Activated naive CD8-positive, alpha-beta T cell treated with anti-CD3 and anti-CD28 coated beads, Interleukin-2, amount 10 ng/mL, durations not matched to agents 7 days and 5 days (primary cell): ENCODE measurements at regions not wholly inside any gene's neighbourhood (a gene's known extent, or its start where the extent isn't known, plus 50 kb on each side); places are given as distances from the start of the nearest gene placed in this dataset.

ENCODE experiments used
- ATAC-seq: fragments of 150-1000 bp; cut with Tn5 transposase; one replicate; pipeline ENCODE4 v1.10.0; 2021; ENCODE audit warnings: low read depth, moderate library complexity
- POLR2A ChIA-PET: fragments of 350-600 bp; sonication (Branson Sonifier 250); formaldehyde crosslinking; loops from one replicate; lab custom pipeline; 2021; ENCODE audit warnings: antibody characterized with exemption; lab: Charles Lee
- DNase-seq: peaks from one replicate; pipeline ENCODE4 v3.0.0; 2021
- H3K27ac Mint-ChIP-seq: one replicate; pipeline ENCODE4 v1.8.0; 2022; ENCODE audit warnings: mild to moderate bottlenecking, mixed read lengths
- H3K27me3 Mint-ChIP-seq: one replicate; pipeline ENCODE4 v1.8.0; 2022; ENCODE audit warnings: mild to moderate bottlenecking, moderate library complexity, mixed read lengths
- H3K36me3 Mint-ChIP-seq: one replicate; pipeline ENCODE4 v1.8.0; 2021; ENCODE audit warnings: mild to moderate bottlenecking, mixed read lengths
- H3K4me1 Mint-ChIP-seq: one replicate; pipeline ENCODE4 v1.8.0; 2021; ENCODE audit warnings: mixed read lengths
- H3K4me3 Mint-ChIP-seq: one replicate; pipeline ENCODE4 v1.8.0; 2022; ENCODE audit warnings: mild to moderate bottlenecking, moderate library complexity, mixed read lengths
- H3K9me3 Mint-ChIP-seq: one replicate; pipeline ENCODE4 v1.8.0; 2021; ENCODE audit warnings: mixed read lengths

- DNase-seq, result no peak
- H3K36me3 Mint-ChIP-seq, result no peaks in the 10 kb centered on the region
- no peak overlapping the region for H3K4me3 Mint-ChIP-seq
- POLR2A ChIA-PET, result no interaction called here
- no peaks in the 10 kb centered on the region for H3K4me1 Mint-ChIP-seq
- no peak overlapping the region for H3K27ac Mint-ChIP-seq
- peaks cover under 1% of the 10 kb centered on the region for H3K9me3 Mint-ChIP-seq
- H3K27me3 Mint-ChIP-seq, result no peaks in the 10 kb centered on the region
- ATAC-seq, result no peak
Observed at GRCh38 chr2:4358837-4359236, 655.5 kb downstream of the DCDC2C start.

GRCh38 chr2:4368907-4369306, 665.5 kb downstream of the DCDC2C start:
- Mint-ChIP-seq H3K4me1 (no peaks in the 10 kb centered on the region), H3K27ac (no peak overlapping the region), H3K27me3 (no peaks in the 10 kb centered on the region), H3K36me3 (no peaks in the 10 kb centered on the region), H3K4me3 (no peak overlapping the region), H3K9me3 (peaks cover 11% of the 10 kb centered on the region)
- ATAC-seq (no peak), DNase-seq (no peak)
- POLR2A ChIA-PET, result no interaction called here

DNA sequence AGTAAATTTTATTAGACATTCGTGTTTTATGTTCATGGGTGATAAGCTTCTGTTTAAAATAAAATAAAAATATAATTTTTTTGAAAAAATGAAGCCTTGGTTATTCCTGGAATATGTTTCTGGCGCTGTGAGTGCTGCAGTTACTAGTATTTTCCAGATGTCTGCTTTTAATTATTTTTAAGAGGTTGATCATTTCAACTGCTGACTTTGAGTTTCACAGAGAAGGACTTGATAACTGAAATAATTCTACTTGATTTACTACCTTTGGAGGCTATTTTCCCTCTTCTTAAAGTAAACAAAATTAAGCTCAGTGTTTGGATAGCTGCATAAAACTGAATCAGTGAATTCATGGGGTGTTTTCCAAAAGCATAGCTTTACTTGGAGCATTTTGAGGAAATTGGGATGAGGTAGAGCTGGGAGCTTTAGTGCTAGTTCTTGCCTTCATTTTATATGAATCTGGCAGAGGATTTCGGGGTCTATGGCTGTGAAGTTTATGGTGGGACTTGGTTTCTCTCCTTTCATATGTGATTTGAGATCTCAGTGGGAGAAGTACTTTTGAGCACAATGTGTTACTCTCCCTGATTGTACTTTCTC, 666.5 kb downstream of the DCDC2C start:
- POLR2A ChIA-PET, result no interaction called here
- no peaks in the 10 kb centered on the region for H3K4me1 Mint-ChIP-seq
- H3K27me3 Mint-ChIP-seq, result no peaks in the 10 kb centered on the region
- H3K36me3 Mint-ChIP-seq, result no peaks in the 10 kb centered on the region
- H3K9me3 Mint-ChIP-seq, result peaks cover 13% of the 10 kb centered on the region
- no peak overlapping the region for H3K27ac Mint-ChIP-seq
- no peak for ATAC-seq
- H3K4me3 Mint-ChIP-seq, result no peak overlapping the region
- DNase-seq, result no peak

GRCh38 chr2:4370422-4371090, 667.2 kb downstream of the DCDC2C start:
- H3K4me3 Mint-ChIP-seq, result no peak overlapping the region
- POLR2A ChIA-PET, result no interaction called here
- H3K27me3 Mint-ChIP-seq, result no peaks in the 10 kb centered on the region
- H3K4me1 Mint-ChIP-seq, result no peaks in the 10 kb centered on the region
- H3K36me3 Mint-ChIP-seq, result no peaks in the 10 kb centered on the region
- ATAC-seq (no peak), DNase-seq (no peak)
- peaks cover 13% of the 10 kb centered on the region for H3K9me3 Mint-ChIP-seq
- H3K27ac Mint-ChIP-seq, result no peak overlapping the region

- Mint-ChIP-seq H3K27me3 (no peaks in the 10 kb centered on the region), H3K36me3 (no peaks in the 10 kb centered on the region), H3K27ac (no peak overlapping the region), H3K9me3 (peaks cover 2% of the 10 kb centered on the region), H3K4me1 (no peaks in the 10 kb centered on the region), H3K4me3 (no peak overlapping the region)
- POLR2A ChIA-PET, result no interaction called here
- DNase-seq, result no peak
- ATAC-seq, result no peak
Observed at GRCh38 chr2:4381049-4381448, 677.7 kb downstream of the DCDC2C start.

DNA sequence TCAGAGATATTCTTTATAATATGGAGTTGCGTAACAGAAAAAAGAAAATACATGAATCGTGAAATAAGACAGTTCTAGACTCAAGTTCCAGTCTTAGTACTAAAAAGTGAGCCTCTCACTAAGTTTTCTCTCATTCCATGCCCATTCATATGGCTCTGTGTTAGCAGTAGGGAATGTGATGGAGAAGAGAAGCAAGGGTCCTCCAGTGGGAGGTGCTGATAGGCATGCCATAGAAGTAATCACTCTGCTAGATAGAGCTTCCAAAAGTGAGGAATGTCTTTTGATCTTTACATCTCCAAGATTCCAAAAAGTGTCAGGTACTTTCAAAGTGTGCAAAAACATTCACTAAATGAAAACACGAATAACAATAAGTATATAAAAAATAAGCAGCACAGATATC, 678.4 kb downstream of the DCDC2C start:
- Mint-ChIP-seq H3K4me3 (no peak overlapping the region), H3K27me3 (no peaks in the 10 kb centered on the region), H3K27ac (no peak overlapping the region), H3K36me3 (no peaks in the 10 kb centered on the region), H3K9me3 (no peaks in the 10 kb centered on the region), H3K4me1 (no peaks in the 10 kb centered on the region)
- DNase-seq, result no peak
- POLR2A ChIA-PET, result no interaction called here
- no peak for ATAC-seq

GRCh38 chr2:4391013-4391412, 687.6 kb downstream of the DCDC2C start:
- Mint-ChIP-seq H3K27ac (no peak overlapping the region), H3K4me3 (no peak overlapping the region), H3K4me1 (no peaks in the 10 kb centered on the region), H3K36me3 (no peaks in the 10 kb centered on the region), H3K27me3 (no peaks in the 10 kb centered on the region), H3K9me3 (peaks cover 8% of the 10 kb centered on the region)
- ATAC-seq (no peak), DNase-seq (no peak)
- POLR2A ChIA-PET, result no interaction called here

GRCh38 chr2:4404363-4404762, 701.0 kb downstream of the DCDC2C start:
- POLR2A ChIA-PET, result no interaction called here
- Mint-ChIP-seq H3K4me3 (no peak overlapping the region), H3K4me1 (no peaks in the 10 kb centered on the region), H3K27ac (no peak overlapping the region), H3K36me3 (no peaks in the 10 kb centered on the region), H3K27me3 (no peaks in the 10 kb centered on the region), H3K9me3 (peaks cover 3% of the 10 kb centered on the region)
- no peak for DNase-seq
- no peak for ATAC-seq

- Mint-ChIP-seq H3K27me3 (no peaks in the 10 kb centered on the region), H3K4me1 (no peaks in the 10 kb centered on the region), H3K4me3 (no peak overlapping the region), H3K9me3 (peaks cover 12% of the 10 kb centered on the region), H3K27ac (no peak overlapping the region), H3K36me3 (no peaks in the 10 kb centered on the region)
- DNase-seq (no peak), ATAC-seq (no peak)
- POLR2A ChIA-PET, result no interaction called here
Observed at GRCh38 chr2:4408321-4408720, 704.9 kb downstream of the DCDC2C start.

DNA sequence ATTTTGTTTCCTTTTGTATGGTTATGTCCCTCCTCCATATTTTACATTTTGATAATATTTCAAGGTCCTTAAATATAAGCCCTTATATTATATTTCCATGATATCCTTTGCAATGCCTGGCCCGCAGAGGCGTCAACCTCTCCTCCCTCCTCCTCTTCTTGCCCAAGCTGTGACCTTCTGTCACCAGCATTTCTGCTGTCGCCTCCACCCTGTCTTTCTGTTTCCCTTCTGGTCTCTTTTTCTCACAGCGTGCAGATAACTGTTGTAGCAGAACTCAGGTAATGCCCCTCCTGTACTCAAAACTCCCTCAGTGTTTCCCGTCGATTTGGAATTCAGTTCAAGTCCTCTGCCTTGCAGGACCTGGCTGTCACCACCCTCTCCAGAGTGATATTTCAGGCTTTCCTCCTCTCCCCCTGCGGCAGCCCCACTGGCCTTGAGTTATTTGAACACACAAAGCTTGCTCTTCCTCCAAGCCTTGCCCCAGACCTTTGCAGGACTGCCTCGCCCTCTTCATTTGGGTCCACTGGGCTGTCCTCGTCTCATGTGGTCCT, 709.3 kb downstream of the DCDC2C start:
- Mint-ChIP-seq H3K36me3 (no peaks in the 10 kb centered on the region), H3K4me1 (no peaks in the 10 kb centered on the region), H3K27me3 (no peaks in the 10 kb centered on the region), H3K4me3 (no peak overlapping the region), H3K9me3 (peaks cover 12% of the 10 kb centered on the region), H3K27ac (no peak overlapping the region)
- POLR2A ChIA-PET, result no interaction called here
- no peak for DNase-seq
- no peak for ATAC-seq

GRCh38 chr2:4415171-4415570, 711.8 kb downstream of the DCDC2C start:
- Mint-ChIP-seq H3K27ac (no peak overlapping the region), H3K4me3 (no peak overlapping the region), H3K4me1 (no peaks in the 10 kb centered on the region), H3K9me3 (peaks cover 16% of the 10 kb centered on the region), H3K27me3 (no peaks in the 10 kb centered on the region), H3K36me3 (no peaks in the 10 kb centered on the region)
- DNase-seq, result no peak
- POLR2A ChIA-PET, result no interaction called here
- no peak for ATAC-seq

- Mint-ChIP-seq H3K36me3 (no peaks in the 10 kb centered on the region), H3K27me3 (no peaks in the 10 kb centered on the region), H3K4me1 (no peaks in the 10 kb centered on the region), H3K9me3 (peaks cover 14% of the 10 kb centered on the region), H3K4me3 (no peak overlapping the region), H3K27ac (no peak overlapping the region)
- ATAC-seq, result no peak
- POLR2A ChIA-PET, result no interaction called here
- DNase-seq, result no peak
Observed at GRCh38 chr2:4415810-4416413, 712.5 kb downstream of the DCDC2C start.

DNA sequence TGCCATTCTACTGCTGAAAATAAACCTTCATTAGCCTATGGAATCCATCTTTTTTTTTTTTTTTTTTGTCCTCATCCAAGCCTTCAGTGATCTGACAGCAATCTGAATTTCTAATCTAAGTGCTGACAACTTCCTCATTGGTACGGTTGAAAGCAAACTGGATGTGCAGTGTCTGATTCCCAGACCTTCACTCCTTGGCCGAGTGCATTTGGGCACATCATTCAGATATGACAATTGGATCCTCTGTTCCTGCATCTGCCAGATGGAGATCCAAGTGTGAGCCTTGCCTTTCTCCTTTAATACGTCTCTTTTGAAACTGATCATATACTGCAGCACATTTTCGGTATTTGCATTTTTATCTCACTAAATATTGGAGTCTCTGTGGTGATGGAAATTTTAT, 713.1 kb downstream of the DCDC2C start:
- Mint-ChIP-seq H3K4me3 (no peak overlapping the region), H3K4me1 (no peaks in the 10 kb centered on the region), H3K36me3 (no peaks in the 10 kb centered on the region), H3K9me3 (peaks cover 14% of the 10 kb centered on the region), H3K27ac (no peak overlapping the region), H3K27me3 (no peaks in the 10 kb centered on the region)
- POLR2A ChIA-PET, result no interaction called here
- DNase-seq, result no peak
- no peak for ATAC-seq

DNA sequence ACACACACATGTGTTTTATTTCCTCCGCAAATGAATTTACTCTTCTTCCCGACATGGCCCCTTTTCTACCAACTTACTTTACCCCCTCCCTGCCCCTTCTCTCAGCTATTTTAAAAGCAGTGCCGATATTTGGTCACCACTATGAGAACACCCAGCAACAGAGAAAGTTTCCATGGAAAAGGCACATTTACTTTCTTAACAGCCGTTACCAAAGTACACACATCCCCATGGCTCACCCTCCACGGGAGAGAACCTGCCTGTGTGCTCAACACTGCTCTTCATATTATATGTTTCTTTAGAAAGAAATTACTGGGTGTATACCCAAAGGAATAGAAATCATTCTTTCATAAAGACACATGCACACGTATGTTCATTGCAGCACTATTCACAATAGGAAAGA, 714.4 kb downstream of the DCDC2C start:
- Mint-ChIP-seq H3K27ac (no peak overlapping the region), H3K9me3 (peaks cover 12% of the 10 kb centered on the region), H3K4me3 (no peak overlapping the region), H3K27me3 (no peaks in the 10 kb centered on the region), H3K4me1 (no peaks in the 10 kb centered on the region), H3K36me3 (no peaks in the 10 kb centered on the region)
- ATAC-seq (no peak), DNase-seq (no peak)
- POLR2A ChIA-PET, result no interaction called here
